MM.1S (cell line): ENCODE measurements at regions not wholly inside any gene's neighbourhood (a gene's known extent, or its start where the extent isn't known, plus 50 kb on each side); places are given as distances from the start of the nearest gene placed in this dataset.

Experiments
- CTCF ChIP-seq: fragments of 300-600 bp; sonication (generic); IDR thresholded peaks from 2 replicates; pipeline ENCODE4 v1.5.1; 2016; ENCODE audit warnings: antibody characterized with exemption, low read length, mixed read lengths
- EZH2 ChIP-seq: fragments of 300-600 bp; sonication (generic); optimal IDR thresholded peaks from 2 replicates; pipeline ENCODE3; 2017; ENCODE audit warnings: low read depth, mild to moderate bottlenecking, antibody characterized with exemption, low read length, mixed read lengths
- EZH2phosphoT487 ChIP-seq: fragments of 300-600 bp; sonication (generic); IDR thresholded peaks from 2 replicates; pipeline ENCODE4 v1.6.1; 2018; ENCODE audit warnings: antibody characterized with exemption, low read length

- TF ChIP-seq CTCF (no peak), EZH2 (no peak), EZH2phosphoT487 (no peak)
Measured at GRCh38 chr17:77481476-77482374, 341.0 kb downstream of the SEC14L1 start.
